Transverse colon (tissue), 4 donors: ENCODE measurements at regions not wholly inside any gene's neighbourhood (a gene's known extent, or its start where the extent isn't known, plus 50 kb on each side); places are given as distances from the start of the nearest gene placed in this dataset.

Experiments used
- DNase-seq: peaks from one replicate; pipeline ENCODE4 v3.0.0-alpha.2; 2019
- H3K27ac ChIP-seq, 4 donors: fragments of 200-600 bp; sonication (generic); 2 replicates each; pipeline ENCODE4 v1.5.1; 2016 to 2018; ENCODE audit warnings: inconsistent platforms in 4 of 4
- H3K27me3 ChIP-seq: fragments of 200-600 bp; sonication (generic); 2 replicates; pipeline ENCODE4 v1.5.1; 2017; ENCODE audit warnings: inconsistent platforms
- H3K36me3 ChIP-seq, 4 donors: fragments of 200-600 bp; sonication (generic); 2 replicates each; pipeline ENCODE4 v1.5.1; 2017 to 2019; ENCODE audit warnings: inconsistent platforms in 4 of 4
- H3K4me1 ChIP-seq, 4 donors: fragments of 200-600 bp; sonication (generic); 2 replicates each; pipeline ENCODE4 v1.5.1; 2017 to 2020; ENCODE audit warnings: inconsistent platforms in 4 of 4
- H3K4me3 ChIP-seq, 4 donors: fragments of 200-600 bp; sonication (generic); 1 replicate in 1 of 4; 2 replicates in 3 of 4; pipeline versions ENCODE4 v1.5.1 to v1.6.1; 2017 to 2019; ENCODE audit warnings: inconsistent platforms in 4 of 4
- H3K9me3 ChIP-seq, 2 donors: fragments of 200-600 bp; sonication (generic); 2 replicates each; pipeline ENCODE4 v1.5.1; 2017 to 2019; ENCODE audit warnings: inconsistent platforms in 2 of 2
- EP300 ChIP-seq: sonication (generic); formaldehyde crosslinking; IDR thresholded peaks from one replicate; pipeline ENCODE4 v1.6.1; 2017; ENCODE audit warnings: antibody characterized with exemption, low read depth
- POLR2A ChIP-seq: fragments of 450-650 bp; IDR thresholded peaks from one replicate; pipeline ENCODE4 v1.6.1; 2016; ENCODE audit warnings: antibody characterized with exemption, mild to moderate bottlenecking, moderate library complexity
- POLR2AphosphoS5 ChIP-seq, 3 donors: sonication (generic); formaldehyde crosslinking; IDR thresholded peaks; one replicate each; pipeline ENCODE4 v1.6.1; 2016; ENCODE audit warnings: antibody characterized with exemption in 3 of 3
- WGBS, 2 donors: methylation state at CpG; one replicate each; pipeline ENCODE4 v1.1.5; 2018; ENCODE audit warnings: low coverage in 1 of 2; 5-methylcytosine and 5-hydroxymethylcytosine counted together
- in situ Hi-C, 4 donors: fragments of 200-750 bp; cut with MboI; loops; one replicate each; pipeline versions ENCODE4 v1.15.0 to v1.15.1; 2017; ENCODE audit warnings: low sequenced_read_pairs in 3 of 4, low pct_ligation_motif_present in 1 of 4, low pct_unique_long_range_greater_than_20kb in 1 of 4
- intact Hi-C: fragments of 100-400 bp; cut with DNase I; formaldehyde crosslinking; loops from one replicate; pipeline ENCODE4 v1.15.1; 2023; ENCODE audit warnings: low total_unique reads
- TF ChIP-seq, protein P1 (sequence below), 5 experiments: fragments of 200-600 bp in 3 of 5; fragments of 450-650 bp in 2 of 5; sonication (generic) in 3 of 5; IDR thresholded peaks; 1 replicate in 2 of 5; 2 replicates in 3 of 5; pipeline ENCODE4 v1.5.1; 2016 to 2017; ENCODE audit warnings: antibody characterized with exemption in 5 of 5, inconsistent platforms in 3 of 5, mild to moderate bottlenecking in 2 of 5, moderate library complexity in 1 of 5

DNA sequence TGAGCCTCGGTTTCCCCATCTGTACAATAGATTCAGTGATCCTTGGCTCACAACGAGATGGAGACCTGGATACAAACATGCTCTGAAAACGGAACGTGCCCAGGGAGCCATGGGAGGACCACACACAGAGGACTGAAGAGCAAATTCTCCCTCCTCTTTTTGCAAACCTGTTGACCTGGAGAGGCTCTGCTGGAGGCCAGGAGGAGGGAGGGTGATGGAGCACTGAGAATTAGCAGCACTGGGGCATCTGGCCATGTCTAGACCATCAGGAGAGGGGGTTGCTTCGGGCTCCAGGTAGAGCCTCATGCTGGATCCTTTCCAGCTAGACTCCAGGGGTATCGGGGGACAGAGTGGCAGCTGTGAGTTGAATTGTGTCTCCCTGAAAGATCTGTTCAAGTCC, 97.4 kb upstream of the GPR26 start:
- WGBS, 2 donors = 70 to 78% methylated on average over 4 to 6 of the region's 6 CpGs
- H3K27me3 ChIP-seq = peaks cover 55% of the 10 kb centered on the region
- no peak for TF ChIP-seq EP300
- TF ChIP-seq, protein P1, sequence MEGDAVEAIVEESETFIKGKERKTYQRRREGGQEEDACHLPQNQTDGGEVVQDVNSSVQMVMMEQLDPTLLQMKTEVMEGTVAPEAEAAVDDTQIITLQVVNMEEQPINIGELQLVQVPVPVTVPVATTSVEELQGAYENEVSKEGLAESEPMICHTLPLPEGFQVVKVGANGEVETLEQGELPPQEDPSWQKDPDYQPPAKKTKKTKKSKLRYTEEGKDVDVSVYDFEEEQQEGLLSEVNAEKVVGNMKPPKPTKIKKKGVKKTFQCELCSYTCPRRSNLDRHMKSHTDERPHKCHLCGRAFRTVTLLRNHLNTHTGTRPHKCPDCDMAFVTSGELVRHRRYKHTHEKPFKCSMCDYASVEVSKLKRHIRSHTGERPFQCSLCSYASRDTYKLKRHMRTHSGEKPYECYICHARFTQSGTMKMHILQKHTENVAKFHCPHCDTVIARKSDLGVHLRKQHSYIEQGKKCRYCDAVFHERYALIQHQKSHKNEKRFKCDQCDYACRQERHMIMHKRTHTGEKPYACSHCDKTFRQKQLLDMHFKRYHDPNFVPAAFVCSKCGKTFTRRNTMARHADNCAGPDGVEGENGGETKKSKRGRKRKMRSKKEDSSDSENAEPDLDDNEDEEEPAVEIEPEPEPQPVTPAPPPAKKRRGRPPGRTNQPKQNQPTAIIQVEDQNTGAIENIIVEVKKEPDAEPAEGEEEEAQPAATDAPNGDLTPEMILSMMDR (IDR thresholded peaks at IDR 0.05) = no peak
- in situ Hi-C loops = loop anchor here (10.0 to 25.0 kb wide), 3 partner anchors 431 to 531 kb away; partner anchors contain the start of genes HMX2 (in 1 of the 4) and HMX3 (in 1 of the 4)
- no peaks in the 10 kb centered on the region for H3K4me1 ChIP-seq
- no peaks in the 10 kb centered on the region for H3K9me3 ChIP-seq
- no peak overlapping the region for H3K27ac ChIP-seq
- no peak overlapping the region for H3K4me3 ChIP-seq
- intact Hi-C loops = no loop called here
- no peaks in the 10 kb centered on the region for H3K36me3 ChIP-seq
- no peak for DNase-seq

DNA sequence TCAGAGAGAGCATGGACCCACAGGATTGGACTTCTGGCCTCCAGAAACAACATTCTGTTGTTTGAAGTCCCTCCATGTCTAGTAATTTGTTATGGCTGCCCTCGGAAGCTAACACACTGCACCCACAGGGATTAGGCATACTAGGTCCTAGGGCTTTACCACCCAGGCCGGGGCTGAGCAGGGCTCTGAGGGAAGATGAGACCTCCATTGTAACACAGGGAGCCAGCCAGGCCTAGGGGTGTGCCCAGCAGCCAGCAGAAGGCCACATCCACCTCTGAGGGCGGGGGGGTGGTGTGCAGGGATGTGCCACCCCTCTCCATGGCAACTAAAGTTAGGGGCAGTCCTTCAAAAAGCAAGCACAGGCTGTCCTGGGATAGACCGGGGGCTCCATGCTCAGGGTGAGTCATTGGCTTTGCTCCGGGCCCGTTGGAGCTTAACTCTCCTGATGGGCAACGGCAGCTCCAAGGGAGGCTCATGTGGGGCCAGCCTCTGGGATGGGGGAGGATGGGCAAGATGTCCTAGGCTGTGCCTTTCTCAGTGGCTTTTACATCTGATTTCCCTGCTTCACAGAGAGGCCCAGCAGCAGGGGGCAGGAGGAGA, 96.6 kb upstream of the GPR26 start:
- intact Hi-C loops = no loop called here
- no peak for DNase-seq
- H3K36me3 ChIP-seq = no peaks in the 10 kb centered on the region
- no peaks in the 10 kb centered on the region for H3K4me1 ChIP-seq
- H3K4me3 ChIP-seq = no peak overlapping the region
- no peak for TF ChIP-seq EP300
- TF ChIP-seq POLR2AphosphoS5 (IDR thresholded peaks at IDR 0.05) = no peak
- TF ChIP-seq POLR2A = no peak
- in situ Hi-C loops = loop anchor here (10.0 to 25.0 kb wide), 3 partner anchors 432 to 532 kb away; partner anchors contain the start of genes HMX2 (in 1 of the 4) and HMX3 (in 1 of the 4)
- H3K27me3 ChIP-seq = peaks cover 62% of the 10 kb centered on the region
- H3K9me3 ChIP-seq = no peaks in the 10 kb centered on the region
- WGBS, 2 donors = 85% methylated on average over 7 of the region's 7 CpGs; no CpG with 5 or more reads in 1 of the 2 donors
- H3K27ac ChIP-seq = no peak overlapping the region

DNA sequence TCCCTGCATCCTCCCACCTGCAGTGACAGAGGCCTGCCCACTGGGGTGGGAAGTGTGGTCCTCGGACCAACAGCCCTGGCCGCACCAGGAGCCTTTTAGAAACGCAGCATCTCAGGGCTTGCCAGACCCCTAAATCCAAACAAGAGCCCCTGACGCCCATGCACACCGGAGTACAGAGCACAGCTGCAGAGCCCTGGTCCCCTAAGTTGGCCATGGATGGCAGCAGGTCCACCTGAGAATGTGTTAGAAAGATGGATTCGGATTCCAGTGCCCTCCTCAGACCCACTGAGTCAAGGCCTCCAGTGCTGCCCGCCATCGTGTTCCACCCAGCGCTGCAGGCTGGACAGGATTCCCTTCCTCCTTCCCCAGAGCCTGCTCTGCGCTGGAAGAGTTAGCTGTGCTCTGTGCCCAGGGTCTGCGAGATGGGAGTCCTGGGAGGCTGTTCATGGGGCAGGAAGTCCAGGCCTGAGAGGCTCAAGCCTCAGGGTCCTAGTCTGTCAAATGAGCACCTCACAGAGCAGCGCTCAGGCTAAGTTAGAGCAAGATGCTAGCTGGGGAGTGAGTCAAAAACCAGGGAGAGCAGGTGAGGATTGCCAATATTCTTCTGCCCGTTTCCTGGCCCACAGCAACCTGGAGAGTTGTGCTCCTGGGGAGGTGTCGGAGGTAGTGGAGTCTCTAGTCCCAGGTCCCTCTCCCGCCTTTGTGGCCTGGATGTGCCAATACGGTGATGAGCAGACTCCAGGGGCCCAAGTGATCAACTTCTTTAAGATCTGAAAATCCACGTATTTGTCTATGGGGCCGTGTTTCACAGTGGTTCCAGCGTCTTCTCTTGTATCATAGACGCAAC, 95.9 kb upstream of the GPR26 start:
- DNase-seq = no peak
- no peaks in the 10 kb centered on the region for H3K36me3 ChIP-seq
- no peak for TF ChIP-seq POLR2AphosphoS5 (IDR thresholded peaks at IDR 0.05)
- TF ChIP-seq POLR2A = no peak
- TF ChIP-seq, protein P1 (IDR thresholded peaks at IDR 0.05) = no peak
- no peak for TF ChIP-seq EP300
- H3K27ac ChIP-seq = no peak overlapping the region
- no peaks in the 10 kb centered on the region for H3K4me1 ChIP-seq
- WGBS, 2 donors = 73 to 100% methylated on average over 1 to 20 of the region's 20 CpGs
- H3K27me3 ChIP-seq = peaks cover 64% of the 10 kb centered on the region
- intact Hi-C loops = no loop called here
- H3K4me3 ChIP-seq = no peak overlapping the region
- in situ Hi-C loops = loop anchor here in 2 of 4 donors (25.0 kb wide), 2 partner anchors 433 to 533 kb away; partner anchors contain the start of genes HMX2 (in 1 of the 2) and HMX3 (in 1 of the 2)
- H3K9me3 ChIP-seq = no peaks in the 10 kb centered on the region

DNA sequence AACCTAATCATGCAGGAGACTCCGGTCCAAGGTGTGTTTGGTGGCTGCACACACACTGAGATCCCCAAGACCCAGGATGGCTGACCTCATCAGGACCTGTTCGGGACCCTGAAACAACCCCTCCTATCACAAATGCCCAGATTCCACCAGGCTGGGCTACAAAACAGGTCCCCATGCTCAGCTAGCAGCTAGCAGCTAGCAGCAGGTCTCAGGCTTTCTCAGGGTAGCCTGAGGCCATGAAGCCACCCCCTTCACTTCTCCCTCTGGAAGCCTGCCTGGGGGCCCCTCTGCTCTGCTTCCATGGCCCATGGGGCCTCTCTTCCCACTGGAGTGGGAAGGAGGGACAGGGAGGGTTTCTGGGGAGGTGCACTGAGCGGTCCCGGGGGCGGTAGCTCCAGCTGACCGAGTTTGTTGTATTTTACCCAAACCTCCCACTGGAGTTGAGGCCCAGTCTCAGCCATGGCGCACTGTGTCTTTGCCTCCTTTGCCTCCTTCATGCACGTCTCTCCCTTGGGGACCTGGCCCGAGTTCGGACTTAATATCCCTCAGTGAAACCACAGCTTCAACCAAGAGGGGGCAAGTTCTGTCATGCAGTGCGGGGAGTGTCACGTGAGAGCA, 95.1 kb upstream of the GPR26 start:
- 70 to 80% methylated on average over 4 to 12 of the region's 12 CpGs for WGBS, 2 donors
- in situ Hi-C loops = loop anchor here in 2 of 4 donors (25.0 kb wide), 2 partner anchors 434 to 534 kb away; partner anchors contain the start of genes HMX2 (in 1 of the 2) and HMX3 (in 1 of the 2)

More for the DNA sequence above, 95.1 kb upstream of the GPR26 start:
- no peaks in the 10 kb centered on the region for H3K4me1 ChIP-seq
- H3K27me3 ChIP-seq = peaks cover 64% of the 10 kb centered on the region
- no peak for DNase-seq
- H3K36me3 ChIP-seq = no peaks in the 10 kb centered on the region
- H3K4me3 ChIP-seq = no peak overlapping the region
- no peak for TF ChIP-seq EP300
- TF ChIP-seq POLR2A = no peak
- TF ChIP-seq POLR2AphosphoS5 (IDR thresholded peaks at IDR 0.05) = no peak
- TF ChIP-seq, protein P1 (IDR thresholded peaks at IDR 0.05) = no peak
- H3K9me3 ChIP-seq = no peaks in the 10 kb centered on the region
- H3K27ac ChIP-seq = no peak overlapping the region
- intact Hi-C loops = no loop called here
